WTC11 (cell line): ENCODE measurements at regions not wholly inside any gene's neighbourhood (a gene's known extent, or its start where the extent isn't known, plus 50 kb on each side); places are given as distances from the start of the nearest gene placed in this dataset.

Source experiments
- ATAC-seq: fragments of 200-7000 bp; cut with Tn5 transposase; 2 replicates; pipeline ENCODE4 v1.10.0; 2021; ENCODE audit warnings: mild to moderate bottlenecking, moderate library complexity
- CTCF ChIA-PET: fragments of 300-600 bp; sonication (Branson Sonifier 250); formaldehyde crosslinking; loops from one replicate; lab custom pipeline; 2021; ENCODE audit warnings: antibody characterized with exemption; lab: Charles Lee
- POLR2A ChIA-PET: fragments of 350-600 bp; sonication (Branson Sonifier 250); formaldehyde crosslinking; loops from one replicate; lab custom pipeline; 2021; ENCODE audit warnings: antibody characterized with exemption; lab: Charles Lee
- DNase-seq: peaks from one replicate; pipeline ENCODE4 v3.0.0; 2021; ENCODE audit warnings: low spot score
- H3K27ac Mint-ChIP-seq: 2 replicates; pipeline ENCODE4 v1.8.0; 2021; ENCODE audit warnings: mixed read lengths
- H3K27me3 Mint-ChIP-seq: 2 replicates; pipeline ENCODE4 v1.8.0; 2021; ENCODE audit warnings: low read depth, mild to moderate bottlenecking, moderate library complexity, mixed read lengths
- H3K36me3 Mint-ChIP-seq: 2 replicates; pipeline ENCODE4 v1.8.0; 2021; ENCODE audit warnings: mixed read lengths
- H3K4me1 Mint-ChIP-seq: 2 replicates; pipeline ENCODE4 v1.8.0; 2022; ENCODE audit warnings: mixed read lengths
- H3K4me3 Mint-ChIP-seq: 2 replicates; pipeline ENCODE4 v1.8.0; 2021; ENCODE audit warnings: mild to moderate bottlenecking, moderate library complexity, mixed read lengths
- H3K9me3 Mint-ChIP-seq: 2 replicates; pipeline ENCODE4 v1.8.0; 2021; ENCODE audit warnings: mixed read lengths
- CTCF ChIP-seq: fragments of 200-600 bp; IDR thresholded peaks from 2 replicates; pipeline ENCODE4 v1.8.0; 2022; ENCODE audit warnings: antibody characterized with exemption
- E2F5 ChIP-seq: sonication (generic); formaldehyde crosslinking; IDR thresholded peaks from 2 replicates; pipeline ENCODE4 v1.8.1; 2022; ENCODE audit warnings: mild to moderate bottlenecking, moderate library complexity, missing genetic modification reagents
- EMX1 ChIP-seq: fragments of 250-450 bp; sonication (Bioruptor Pico); IDR thresholded peaks from 2 replicates; pipeline ENCODE4 v1.8.0; 2021; ENCODE audit warnings: mild to moderate bottlenecking
- ESRRA ChIP-seq: sonication (generic); formaldehyde crosslinking; IDR thresholded peaks from 2 replicates; pipeline ENCODE4 v1.8.1; 2022; ENCODE audit warnings: mild to moderate bottlenecking, missing genetic modification reagents, borderline replicate concordance
- FOXJ3 ChIP-seq: sonication (generic); formaldehyde crosslinking; IDR thresholded peaks from 2 replicates; pipeline ENCODE4 v1.9.0; 2021; ENCODE audit warnings: missing genetic modification reagents, mild to moderate bottlenecking, borderline replicate concordance
- FOXK1 ChIP-seq: sonication (generic); formaldehyde crosslinking; IDR thresholded peaks from 2 replicates; pipeline ENCODE4 v1.8.0; 2022; ENCODE audit warnings: mild to moderate bottlenecking, moderate library complexity, missing genetic modification reagents
- FOXP1 ChIP-seq: sonication (generic); formaldehyde crosslinking; IDR thresholded peaks from 2 replicates; pipeline ENCODE4 v1.8.0; 2022; ENCODE audit warnings: missing genetic modification reagents, mild to moderate bottlenecking, moderate library complexity, borderline replicate concordance
- FOXP4 ChIP-seq: sonication (generic); formaldehyde crosslinking; IDR thresholded peaks from 2 replicates; pipeline ENCODE4 v1.8.0; 2022; ENCODE audit warnings: mild to moderate bottlenecking, missing genetic modification reagents
- GRHL2 ChIP-seq: fragments of 250-450 bp; sonication (Bioruptor Pico); IDR thresholded peaks from 2 replicates; pipeline ENCODE4 v1.8.0; 2022; ENCODE audit warnings: mild to moderate bottlenecking, moderate library complexity; ENCODE audit not compliant: insufficient replicate concordance, severe bottlenecking
- GTF2I ChIP-seq: fragments of 250-450 bp; sonication (Bioruptor Pico); conservative IDR thresholded peaks from 2 replicates; pipeline ENCODE4 v1.4.0; 2021; ENCODE audit warnings: mild to moderate bottlenecking
- HMGA2 ChIP-seq: fragments of 250-450 bp; sonication (Bioruptor Pico); IDR thresholded peaks from 2 replicates; pipeline ENCODE4 v1.4.0; 2021; ENCODE audit warnings: mild to moderate bottlenecking, moderate library complexity
- MAX ChIP-seq: sonication (generic); formaldehyde crosslinking; IDR thresholded peaks from 2 replicates; pipeline ENCODE4 v1.8.0; 2022; ENCODE audit warnings: mild to moderate bottlenecking, missing genetic modification reagents
- MXD4 ChIP-seq: fragments of 250-450 bp; sonication (Bioruptor Pico); IDR thresholded peaks from 2 replicates; pipeline ENCODE4 v1.8.0; 2021; ENCODE audit warnings: mild to moderate bottlenecking, moderate library complexity, borderline replicate concordance
- NFATC4 ChIP-seq: fragments of 250-450 bp; sonication (Bioruptor Pico); IDR thresholded peaks from 2 replicates; pipeline ENCODE4 v1.9.0; 2021; ENCODE audit warnings: mild to moderate bottlenecking
- PREB ChIP-seq: sonication (generic); formaldehyde crosslinking; IDR thresholded peaks from 2 replicates; pipeline ENCODE4 v1.8.1; 2022; ENCODE audit warnings: mild to moderate bottlenecking, missing genetic modification reagents, moderate library complexity, borderline replicate concordance
- PRRX2 ChIP-seq: fragments of 250-450 bp; sonication (Bioruptor Pico); IDR thresholded peaks from 2 replicates; pipeline ENCODE4 v1.8.0; 2021; ENCODE audit warnings: mild to moderate bottlenecking
- SP1 ChIP-seq: sonication (generic); formaldehyde crosslinking; conservative IDR thresholded peaks from 2 replicates; pipeline ENCODE4 v1.8.1; 2022; ENCODE audit warnings: missing genetic modification reagents
- TEAD4 ChIP-seq: sonication (generic); formaldehyde crosslinking; IDR thresholded peaks from 2 replicates; pipeline ENCODE4 v1.8.0; 2022; ENCODE audit warnings: mild to moderate bottlenecking, missing genetic modification reagents
- ZNF263 ChIP-seq: sonication (generic); formaldehyde crosslinking; IDR thresholded peaks from 2 replicates; pipeline ENCODE4 v1.8.1; 2022; ENCODE audit warnings: low read depth, mild to moderate bottlenecking, moderate library complexity, missing genetic modification reagents
- ZNF671 ChIP-seq: fragments of 250-450 bp; sonication (Bioruptor Pico); IDR thresholded peaks from 2 replicates; pipeline ENCODE4 v1.8.0; 2021; ENCODE audit warnings: mild to moderate bottlenecking
- TF ChIP-seq, protein P1 (sequence below): fragments of 250-450 bp; sonication (Bioruptor Pico); IDR thresholded peaks from 2 replicates; pipeline ENCODE4 v2.1.2; 2022; ENCODE audit warnings: mild to moderate bottlenecking, moderate library complexity
- TF ChIP-seq, protein P2 (sequence below): sonication (generic); formaldehyde crosslinking; IDR thresholded peaks from 2 replicates; pipeline ENCODE4 v1.8.1; 2023; ENCODE audit warnings: mild to moderate bottlenecking, moderate library complexity, missing genetic modification reagents
- TF ChIP-seq, protein P3 (sequence below): sonication (generic); formaldehyde crosslinking; IDR thresholded peaks from 2 replicates; pipeline ENCODE4 v1.8.1; 2022; ENCODE audit warnings: low read depth, missing genetic modification reagents, borderline replicate concordance

DNA sequence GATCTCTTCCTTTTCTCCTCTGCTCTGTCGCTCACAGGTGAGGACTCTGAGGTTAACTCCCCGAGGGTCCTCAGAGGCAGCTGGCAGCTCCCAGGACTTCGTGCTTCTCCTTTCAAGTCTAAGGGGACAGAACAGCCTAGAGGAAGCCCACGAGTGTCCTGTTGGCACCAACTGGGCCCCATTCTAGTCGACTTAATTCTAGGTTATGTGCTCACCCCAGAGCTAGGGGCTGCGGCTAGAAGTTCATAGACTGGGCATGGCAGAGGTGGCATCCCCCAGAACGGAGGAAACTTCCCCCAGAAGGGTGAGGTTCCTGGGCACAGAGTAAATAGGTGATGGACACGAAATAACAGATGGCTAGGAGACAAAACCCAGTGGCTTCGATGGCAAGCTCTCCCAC, 259.4 kb downstream of the TEX36 start:
- Mint-ChIP-seq H3K4me3 (no peak overlapping the region), H3K36me3 (no peaks in the 10 kb centered on the region), H3K4me1 (no peaks in the 10 kb centered on the region), H3K27ac (no peak overlapping the region), H3K27me3 (no peaks in the 10 kb centered on the region; the same call in 1 of the 2 replicates), H3K9me3 (peaks cover 5% of the 10 kb centered on the region; the same call in 1 of the 2 replicates)
- POLR2A ChIA-PET, result no interaction called here
- CTCF ChIA-PET, result interaction anchor here (1.6 kb wide), 1 partner anchor 25 kb away, joined by 5 read pairs; no protein-coding TSS in a partner anchor
- ATAC-seq, result no peak
- no peak for TF ChIP-seq FOXJ3
- TF ChIP-seq MAX, result no peak
- no peak for TF ChIP-seq PREB (CRISPR knock-in tag)
- no peak for TF ChIP-seq CTCF
- no peak for DNase-seq

- DNase-seq, result no peak
- TF ChIP-seq SP1 (no peak), GTF2I (CRISPR knock-in tag) (no peak), MXD4 (no peak), PRRX2 (CRISPR knock-in tag) (no peak), EMX1 (CRISPR knock-in tag) (no peak)
- TF ChIP-seq, all 79 proteins: peak for 0
- ChIA-PET POLR2A (no interaction called here), CTCF (no interaction called here)
- ATAC-seq, result no peak
- no peak overlapping the region for H3K27ac Mint-ChIP-seq
- H3K9me3 Mint-ChIP-seq, result peaks cover 5% of the 10 kb centered on the region; the same call in 1 of the 2 replicates
- H3K36me3 Mint-ChIP-seq, result no peaks in the 10 kb centered on the region
- no peaks in the 10 kb centered on the region; the same call in 1 of the 2 replicates for H3K27me3 Mint-ChIP-seq
- H3K4me3 Mint-ChIP-seq, result no peak overlapping the region
- no peaks in the 10 kb centered on the region for H3K4me1 Mint-ChIP-seq
These were observed 259.5 kb upstream of the CTBP2 start for GRCh38 chr10:125419831-125420230.

DNA sequence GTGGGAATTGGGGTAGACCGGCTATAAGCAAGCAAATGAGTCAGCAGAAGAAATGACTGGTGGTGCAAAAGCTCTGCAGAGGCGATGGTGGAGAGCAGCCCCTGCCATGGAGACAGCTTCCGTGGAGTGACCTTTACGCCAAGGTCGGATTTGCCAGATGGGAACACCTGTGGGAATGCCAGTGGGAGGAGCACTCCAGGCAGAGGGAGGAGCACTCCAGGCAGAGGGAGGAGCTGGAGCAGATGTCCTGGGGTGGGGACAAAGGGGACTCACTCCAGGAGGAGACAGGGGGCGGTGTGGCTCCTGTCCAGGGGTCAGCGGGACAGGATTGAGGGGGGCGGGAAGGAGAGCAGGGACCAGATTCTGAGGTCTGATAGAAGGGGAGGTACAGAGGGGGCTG, 258.8 kb upstream of the CTBP2 start:
- CTCF ChIA-PET, result interaction anchor here (0.7 kb wide), 1 partner anchor 29 kb away, joined by 3 read pairs; no protein-coding TSS in a partner anchor
- H3K27me3 Mint-ChIP-seq, result no peaks in the 10 kb centered on the region
- no peak for DNase-seq
- no peaks in the 10 kb centered on the region for H3K36me3 Mint-ChIP-seq
- peaks cover 5% of the 10 kb centered on the region; the same call in 1 of the 2 replicates for H3K9me3 Mint-ChIP-seq
- H3K27ac Mint-ChIP-seq, result no peak overlapping the region
- no peaks in the 10 kb centered on the region for H3K4me1 Mint-ChIP-seq
- no peak overlapping the region for H3K4me3 Mint-ChIP-seq
- ATAC-seq, result no peak
- POLR2A ChIA-PET, result no interaction called here
- TF ChIP-seq FOXK1 (CRISPR knock-in tag) (no peak), HMGA2 (CRISPR knock-in tag) (no peak), NFATC4 (no peak), ZNF671 (CRISPR knock-in tag) (no peak), FOXP4 (CRISPR knock-in tag) (no peak), TEAD4 (CRISPR knock-in tag) (no peak), ESRRA (CRISPR knock-in tag) (no peak), E2F5 (CRISPR knock-in tag) (no peak), FOXP1 (CRISPR knock-in tag) (no peak), ZNF263 (CRISPR knock-in tag) (no peak), GRHL2 (no peak)
- TF ChIP-seq, protein P1, sequence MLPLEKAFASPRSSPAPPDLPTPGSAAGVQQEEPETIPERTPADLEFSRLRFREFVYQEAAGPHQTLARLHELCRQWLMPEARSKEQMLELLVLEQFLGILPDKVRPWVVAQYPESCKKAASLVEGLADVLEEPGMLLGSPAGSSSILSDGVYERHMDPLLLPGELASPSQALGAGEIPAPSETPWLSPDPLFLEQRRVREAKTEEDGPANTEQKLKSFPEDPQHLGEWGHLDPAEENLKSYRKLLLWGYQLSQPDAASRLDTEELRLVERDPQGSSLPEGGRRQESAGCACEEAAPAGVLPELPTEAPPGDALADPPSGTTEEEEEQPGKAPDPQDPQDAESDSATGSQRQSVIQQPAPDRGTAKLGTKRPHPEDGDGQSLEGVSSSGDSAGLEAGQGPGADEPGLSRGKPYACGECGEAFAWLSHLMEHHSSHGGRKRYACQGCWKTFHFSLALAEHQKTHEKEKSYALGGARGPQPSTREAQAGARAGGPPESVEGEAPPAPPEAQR, result no peak
- TF ChIP-seq, protein P2, sequence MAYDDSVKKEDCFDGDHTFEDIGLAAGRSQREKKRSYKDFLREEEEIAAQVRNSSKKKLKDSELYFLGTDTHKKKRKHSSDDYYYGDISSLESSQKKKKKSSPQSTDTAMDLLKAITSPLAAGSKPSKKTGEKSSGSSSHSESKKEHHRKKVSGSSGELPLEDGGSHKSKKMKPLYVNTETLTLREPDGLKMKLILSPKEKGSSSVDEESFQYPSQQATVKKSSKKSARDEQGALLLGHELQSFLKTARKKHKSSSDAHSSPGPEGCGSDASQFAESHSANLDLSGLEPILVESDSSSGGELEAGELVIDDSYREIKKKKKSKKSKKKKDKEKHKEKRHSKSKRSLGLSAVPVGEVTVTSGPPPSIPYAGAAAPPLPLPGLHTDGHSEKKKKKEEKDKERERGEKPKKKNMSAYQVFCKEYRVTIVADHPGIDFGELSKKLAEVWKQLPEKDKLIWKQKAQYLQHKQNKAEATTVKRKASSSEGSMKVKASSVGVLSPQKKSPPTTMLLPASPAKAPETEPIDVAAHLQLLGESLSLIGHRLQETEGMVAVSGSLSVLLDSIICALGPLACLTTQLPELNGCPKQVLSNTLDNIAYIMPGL, result no peak
- TF ChIP-seq, protein P3, sequence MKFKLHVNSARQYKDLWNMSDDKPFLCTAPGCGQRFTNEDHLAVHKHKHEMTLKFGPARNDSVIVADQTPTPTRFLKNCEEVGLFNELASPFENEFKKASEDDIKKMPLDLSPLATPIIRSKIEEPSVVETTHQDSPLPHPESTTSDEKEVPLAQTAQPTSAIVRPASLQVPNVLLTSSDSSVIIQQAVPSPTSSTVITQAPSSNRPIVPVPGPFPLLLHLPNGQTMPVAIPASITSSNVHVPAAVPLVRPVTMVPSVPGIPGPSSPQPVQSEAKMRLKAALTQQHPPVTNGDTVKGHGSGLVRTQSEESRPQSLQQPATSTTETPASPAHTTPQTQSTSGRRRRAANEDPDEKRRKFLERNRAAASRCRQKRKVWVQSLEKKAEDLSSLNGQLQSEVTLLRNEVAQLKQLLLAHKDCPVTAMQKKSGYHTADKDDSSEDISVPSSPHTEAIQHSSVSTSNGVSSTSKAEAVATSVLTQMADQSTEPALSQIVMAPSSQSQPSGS (CRISPR knock-in tag), result no peak
